ENCODE measurements at regions not wholly inside any gene's neighbourhood (a gene's known extent, or its start where the extent isn't known, plus 50 kb on each side); places are given as distances from the start of the nearest gene placed in this dataset.

GRCh38 chr9:126166291-126166690 lies 160.3 kb upstream of the MVB12B start:
- TF ChIP-seq CTCF (IDR thresholded peaks at IDR 0.05; ENCODE audit: low read depth, low read length, missing input control), result no peak
- no peak for TF ChIP-seq RAD21 (IDR thresholded peaks at IDR 0.05)
- no peak for TF ChIP-seq TAF1 (conservative IDR thresholded peaks at IDR 0.05)
- no peak for TF ChIP-seq YY1 (IDR thresholded peaks at IDR 0.05)
- TF ChIP-seq, protein P1, sequence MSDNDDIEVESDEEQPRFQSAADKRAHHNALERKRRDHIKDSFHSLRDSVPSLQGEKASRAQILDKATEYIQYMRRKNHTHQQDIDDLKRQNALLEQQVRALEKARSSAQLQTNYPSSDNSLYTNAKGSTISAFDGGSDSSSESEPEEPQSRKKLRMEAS (IDR thresholded peaks at IDR 0.05), result no peak
- TF ChIP-seq ZBTB33 (IDR thresholded peaks at IDR 0.05), result no peak
- TF ChIP-seq GABPA (IDR thresholded peaks at IDR 0.05 in 1 of 2, conservative IDR thresholded peaks at IDR 0.05 in 1 of 2), result no peak
- TF ChIP-seq RXRA (IDR thresholded peaks at IDR 0.05), result no peak
- TF ChIP-seq FOXA1 (IDR thresholded peaks at IDR 0.05), result no peak
- TF ChIP-seq, protein P2, sequence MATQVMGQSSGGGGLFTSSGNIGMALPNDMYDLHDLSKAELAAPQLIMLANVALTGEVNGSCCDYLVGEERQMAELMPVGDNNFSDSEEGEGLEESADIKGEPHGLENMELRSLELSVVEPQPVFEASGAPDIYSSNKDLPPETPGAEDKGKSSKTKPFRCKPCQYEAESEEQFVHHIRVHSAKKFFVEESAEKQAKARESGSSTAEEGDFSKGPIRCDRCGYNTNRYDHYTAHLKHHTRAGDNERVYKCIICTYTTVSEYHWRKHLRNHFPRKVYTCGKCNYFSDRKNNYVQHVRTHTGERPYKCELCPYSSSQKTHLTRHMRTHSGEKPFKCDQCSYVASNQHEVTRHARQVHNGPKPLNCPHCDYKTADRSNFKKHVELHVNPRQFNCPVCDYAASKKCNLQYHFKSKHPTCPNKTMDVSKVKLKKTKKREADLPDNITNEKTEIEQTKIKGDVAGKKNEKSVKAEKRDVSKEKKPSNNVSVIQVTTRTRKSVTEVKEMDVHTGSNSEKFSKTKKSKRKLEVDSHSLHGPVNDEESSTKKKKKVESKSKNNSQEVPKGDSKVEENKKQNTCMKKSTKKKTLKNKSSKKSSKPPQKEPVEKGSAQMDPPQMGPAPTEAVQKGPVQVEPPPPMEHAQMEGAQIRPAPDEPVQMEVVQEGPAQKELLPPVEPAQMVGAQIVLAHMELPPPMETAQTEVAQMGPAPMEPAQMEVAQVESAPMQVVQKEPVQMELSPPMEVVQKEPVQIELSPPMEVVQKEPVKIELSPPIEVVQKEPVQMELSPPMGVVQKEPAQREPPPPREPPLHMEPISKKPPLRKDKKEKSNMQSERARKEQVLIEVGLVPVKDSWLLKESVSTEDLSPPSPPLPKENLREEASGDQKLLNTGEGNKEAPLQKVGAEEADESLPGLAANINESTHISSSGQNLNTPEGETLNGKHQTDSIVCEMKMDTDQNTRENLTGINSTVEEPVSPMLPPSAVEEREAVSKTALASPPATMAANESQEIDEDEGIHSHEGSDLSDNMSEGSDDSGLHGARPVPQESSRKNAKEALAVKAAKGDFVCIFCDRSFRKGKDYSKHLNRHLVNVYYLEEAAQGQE (IDR thresholded peaks at IDR 0.05), result no peak
- no peak for TF ChIP-seq SP1 (IDR thresholded peaks at IDR 0.05)
- TF ChIP-seq FOXA2 (IDR thresholded peaks at IDR 0.05), result no peak
